GM04504 (cell line): ENCODE measurements at regions not wholly inside any gene's neighbourhood (a gene's known extent, or its start where the extent isn't known, plus 50 kb on each side); places are given as distances from the start of the nearest gene placed in this dataset.
"Not testable (repeated sequence)": the region's sequence is repeated elsewhere in the genome, so short reads cannot be mapped to it uniquely, and the experiment has no call there.

Experiments
- DNase-seq: peaks from one replicate; pipeline ENCODE4 v3.0.0-alpha.2; 2012; ENCODE audit warnings: low read depth

- DNase-seq = no peak
Observed at GRCh38 chr2:67103157-67103556, 294.0 kb upstream of the ETAA1 start.

- no peak for DNase-seq
Observed at GRCh38 chr2:67108231-67108630, 288.9 kb upstream of the ETAA1 start.

GRCh38 chr2:67124531-67124930 is 272.6 kb upstream of the ETAA1 start:
- DNase-seq = no peak

GRCh38 chr2:67130531-67131256 is 266.4 kb upstream of the ETAA1 start:
- DNase-seq = no peak

- no peak for DNase-seq
Observed at GRCh38 chr2:67131257-67131609, 265.9 kb upstream of the ETAA1 start.

- DNase-seq = not testable (repeated sequence)
Observed at GRCh38 chr2:67132441-67132940, 264.6 kb upstream of the ETAA1 start.

- no peak for DNase-seq
Observed at GRCh38 chr2:67135208-67135607, 261.9 kb upstream of the ETAA1 start.

GRCh38 chr2:67137699-67138098 is 259.4 kb upstream of the ETAA1 start:
- DNase-seq = no peak

- DNase-seq = no peak
Observed at GRCh38 chr2:67142071-67142470, 255.1 kb upstream of the ETAA1 start.

- DNase-seq = no peak
Observed at GRCh38 chr2:67142741-67143140, 254.4 kb upstream of the ETAA1 start.

- DNase-seq = no peak
Observed at GRCh38 chr2:67145851-67146250, 251.3 kb upstream of the ETAA1 start.

GRCh38 chr2:67156796-67157195 is 240.3 kb upstream of the ETAA1 start:
- no peak for DNase-seq

GRCh38 chr2:67158718-67159117 is 238.4 kb upstream of the ETAA1 start:
- no peak for DNase-seq

GRCh38 chr2:67159929-67160328 is 237.2 kb upstream of the ETAA1 start:
- no peak for DNase-seq

- DNase-seq = no peak
Observed at GRCh38 chr2:67164771-67165522, 232.2 kb upstream of the ETAA1 start.

- no peak for DNase-seq
Observed at GRCh38 chr2:67165523-67165990, 231.6 kb upstream of the ETAA1 start.

- DNase-seq = not testable (repeated sequence)
Observed at GRCh38 chr2:67166511-67166910, 230.6 kb upstream of the ETAA1 start.

GRCh38 chr2:67169417-67170140 is 227.6 kb upstream of the ETAA1 start:
- peak; percentile 4 for DNase-seq

GRCh38 chr2:67179526-67179925 is 217.6 kb upstream of the ETAA1 start:
- DNase-seq = no peak

- no peak for DNase-seq
Observed at GRCh38 chr2:67180841-67181240, 216.3 kb upstream of the ETAA1 start.

- DNase-seq = no peak
Observed at GRCh38 chr2:67182884-67183283, 214.2 kb upstream of the ETAA1 start.

- no peak for DNase-seq
Observed at GRCh38 chr2:67186326-67186725, 210.8 kb upstream of the ETAA1 start.

GRCh38 chr2:67186871-67187270 is 210.3 kb upstream of the ETAA1 start:
- no peak for DNase-seq
